SU-DHL-6 (cell line): ENCODE measurements at regions not wholly inside any gene's neighbourhood (a gene's known extent, or its start where the extent isn't known, plus 50 kb on each side); places are given as distances from the start of the nearest gene placed in this dataset.

Experiments
- EZH2phosphoT487 ChIP-seq: fragments of 200-600 bp; sonication (generic), shearing (Covaris generic); conservative IDR thresholded peaks from 2 replicates; pipeline ENCODE4 v1.6.1; 2018; ENCODE audit warnings: mild to moderate bottlenecking, antibody characterized with exemption, low read length, moderate library complexity, mixed read lengths
- TF ChIP-seq, protein P1 (sequence below): fragments of 200-600 bp; sonication (generic); IDR thresholded peaks from one replicate; pipeline ENCODE4 v1.5.1; 2017; ENCODE audit warnings: antibody characterized with exemption, mild to moderate bottlenecking, low read length, moderate library complexity; ENCODE audit not compliant: insufficient read depth, poor library complexity, severe bottlenecking

DNA sequence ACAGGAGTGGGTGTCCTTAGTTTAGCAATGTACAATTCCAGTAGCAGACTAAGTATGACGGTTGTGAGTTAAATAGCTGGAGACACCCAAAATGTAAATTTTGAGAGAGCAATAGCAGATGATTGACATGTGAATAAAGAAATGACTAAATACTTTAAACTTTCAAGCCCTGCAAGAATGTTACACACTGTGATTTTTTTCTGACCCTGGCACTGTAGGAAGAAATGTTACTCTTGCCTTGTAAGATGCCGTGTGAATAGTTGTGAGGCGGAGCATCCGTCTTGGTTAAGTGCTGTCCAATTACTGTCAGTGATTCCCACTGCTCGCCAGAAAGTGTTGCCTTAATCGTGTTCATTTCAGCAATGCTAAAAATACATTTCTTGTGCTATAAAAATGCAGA, 1248.1 kb downstream of the RAPGEF2 start:
- TF ChIP-seq, protein P1, sequence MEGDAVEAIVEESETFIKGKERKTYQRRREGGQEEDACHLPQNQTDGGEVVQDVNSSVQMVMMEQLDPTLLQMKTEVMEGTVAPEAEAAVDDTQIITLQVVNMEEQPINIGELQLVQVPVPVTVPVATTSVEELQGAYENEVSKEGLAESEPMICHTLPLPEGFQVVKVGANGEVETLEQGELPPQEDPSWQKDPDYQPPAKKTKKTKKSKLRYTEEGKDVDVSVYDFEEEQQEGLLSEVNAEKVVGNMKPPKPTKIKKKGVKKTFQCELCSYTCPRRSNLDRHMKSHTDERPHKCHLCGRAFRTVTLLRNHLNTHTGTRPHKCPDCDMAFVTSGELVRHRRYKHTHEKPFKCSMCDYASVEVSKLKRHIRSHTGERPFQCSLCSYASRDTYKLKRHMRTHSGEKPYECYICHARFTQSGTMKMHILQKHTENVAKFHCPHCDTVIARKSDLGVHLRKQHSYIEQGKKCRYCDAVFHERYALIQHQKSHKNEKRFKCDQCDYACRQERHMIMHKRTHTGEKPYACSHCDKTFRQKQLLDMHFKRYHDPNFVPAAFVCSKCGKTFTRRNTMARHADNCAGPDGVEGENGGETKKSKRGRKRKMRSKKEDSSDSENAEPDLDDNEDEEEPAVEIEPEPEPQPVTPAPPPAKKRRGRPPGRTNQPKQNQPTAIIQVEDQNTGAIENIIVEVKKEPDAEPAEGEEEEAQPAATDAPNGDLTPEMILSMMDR: no peak
- no peak for TF ChIP-seq EZH2phosphoT487
